D721Med (cell line): ENCODE measurements at regions not wholly inside any gene's neighbourhood (a gene's known extent, or its start where the extent isn't known, plus 50 kb on each side); places are given as distances from the start of the nearest gene placed in this dataset.
"Not testable (repeated sequence)": the region's sequence is repeated elsewhere in the genome, so short reads cannot be mapped to it uniquely, and the experiment has no call there.

Source experiments
- DNase-seq: peaks from one replicate; pipeline ENCODE4 v3.0.0; 2011; ENCODE audit warnings: low spot score; ENCODE audit not compliant: insufficient read length
- FAIRE-seq: peaks from 2 replicates; lab custom pipeline; 2011; peaks lifted over from hg19 to GRCh38; lab: Jason Lieb, UNC
- CTCF ChIP-seq: IDR thresholded peaks from 2 replicates; pipeline ENCODE4 v1.5.1; 2012; ENCODE audit warnings: mild to moderate bottlenecking, control low read depth; ENCODE audit not compliant: insufficient read depth; ENCODE audit errors: missing control alignments

- DNase-seq (no peak), FAIRE-seq (no peak)
- no peak for TF ChIP-seq CTCF
These were observed 869.2 kb downstream of the DIPK2A start for GRCh38 chr3:144840866-144841265.

GRCh38 chr3:144843099-144843498, 871.5 kb downstream of the DIPK2A start:
- no peak for TF ChIP-seq CTCF
- FAIRE-seq (no peak), DNase-seq (no peak)

- TF ChIP-seq CTCF = no peak
- FAIRE-seq = no peak
- no peak for DNase-seq
These were observed 881.4 kb downstream of the DIPK2A start for GRCh38 chr3:144852999-144853398.

GRCh38 chr3:144854020-144854419, 882.4 kb downstream of the DIPK2A start:
- not testable (repeated sequence) for FAIRE-seq, DNase-seq

GRCh38 chr3:144859161-144859560, 887.5 kb downstream of the DIPK2A start:
- TF ChIP-seq CTCF = no peak
- DNase-seq (no peak), FAIRE-seq (no peak)

- TF ChIP-seq CTCF = no peak
- FAIRE-seq (no peak), DNase-seq (no peak)
These were observed 893.0 kb downstream of the DIPK2A start for GRCh38 chr3:144864646-144865045.

GRCh38 chr3:144865948-144866347, 894.3 kb downstream of the DIPK2A start:
- TF ChIP-seq CTCF = no peak
- DNase-seq (no peak), FAIRE-seq (no peak)

GRCh38 chr3:144866476-144866875, 894.9 kb downstream of the DIPK2A start:
- no peak for FAIRE-seq
- TF ChIP-seq CTCF = no peak
- DNase-seq = no peak
